Endothelial cell (in vitro differentiated cells): ENCODE measurements at regions not wholly inside any gene's neighbourhood (a gene's known extent, or its start where the extent isn't known, plus 50 kb on each side); places are given as distances from the start of the nearest gene placed in this dataset.

Experiments used
- DNase-seq: peaks from one replicate; pipeline ENCODE4 v3.0.0; 2021; ENCODE audit warnings: low spot score
- H3K27ac Mint-ChIP-seq: one replicate; pipeline ENCODE4 v1.8.0; 2021; ENCODE audit warnings: mixed read lengths, inconsistent platforms; ENCODE audit not compliant: unreplicated experiment
- H3K27me3 Mint-ChIP-seq: one replicate; pipeline ENCODE4 v1.8.0; 2021; ENCODE audit warnings: mild to moderate bottlenecking, moderate library complexity, mixed read lengths, inconsistent platforms; ENCODE audit not compliant: unreplicated experiment
- H3K36me3 Mint-ChIP-seq: one replicate; pipeline ENCODE4 v1.8.0; 2021; ENCODE audit warnings: mild to moderate bottlenecking, low read depth, mixed read lengths, inconsistent platforms; ENCODE audit not compliant: unreplicated experiment
- H3K4me1 Mint-ChIP-seq: one replicate; pipeline ENCODE4 v1.8.0; 2021; ENCODE audit warnings: mild to moderate bottlenecking, mixed read lengths, inconsistent platforms; ENCODE audit not compliant: unreplicated experiment
- H3K4me3 Mint-ChIP-seq: one replicate; pipeline ENCODE4 v1.8.0; 2021; ENCODE audit warnings: mild to moderate bottlenecking, mixed read lengths, inconsistent platforms; ENCODE audit not compliant: unreplicated experiment
- H3K9me3 Mint-ChIP-seq: one replicate; pipeline ENCODE4 v1.8.0; 2021; ENCODE audit warnings: mixed read lengths, inconsistent platforms; ENCODE audit not compliant: unreplicated experiment
- CTCF ChIP-seq: fragments of 200-600 bp; sonication (generic); IDR thresholded peaks from one replicate; pipeline ENCODE4 v1.5.0; 2021; ENCODE audit warnings: antibody characterized with exemption; ENCODE audit not compliant: unreplicated experiment

- Mint-ChIP-seq H3K27ac (no peak overlapping the region), H3K36me3 (peaks cover 5% of the 10 kb centered on the region), H3K27me3 (no peaks in the 10 kb centered on the region), H3K4me1 (no peaks in the 10 kb centered on the region), H3K9me3 (peaks cover 14% of the 10 kb centered on the region), H3K4me3 (no peak overlapping the region)
- no peak for DNase-seq
- TF ChIP-seq CTCF, result no peak
These were observed 117.9 kb upstream of the THBS2 start for GRCh38 chr6:169371344-169372127.

DNA sequence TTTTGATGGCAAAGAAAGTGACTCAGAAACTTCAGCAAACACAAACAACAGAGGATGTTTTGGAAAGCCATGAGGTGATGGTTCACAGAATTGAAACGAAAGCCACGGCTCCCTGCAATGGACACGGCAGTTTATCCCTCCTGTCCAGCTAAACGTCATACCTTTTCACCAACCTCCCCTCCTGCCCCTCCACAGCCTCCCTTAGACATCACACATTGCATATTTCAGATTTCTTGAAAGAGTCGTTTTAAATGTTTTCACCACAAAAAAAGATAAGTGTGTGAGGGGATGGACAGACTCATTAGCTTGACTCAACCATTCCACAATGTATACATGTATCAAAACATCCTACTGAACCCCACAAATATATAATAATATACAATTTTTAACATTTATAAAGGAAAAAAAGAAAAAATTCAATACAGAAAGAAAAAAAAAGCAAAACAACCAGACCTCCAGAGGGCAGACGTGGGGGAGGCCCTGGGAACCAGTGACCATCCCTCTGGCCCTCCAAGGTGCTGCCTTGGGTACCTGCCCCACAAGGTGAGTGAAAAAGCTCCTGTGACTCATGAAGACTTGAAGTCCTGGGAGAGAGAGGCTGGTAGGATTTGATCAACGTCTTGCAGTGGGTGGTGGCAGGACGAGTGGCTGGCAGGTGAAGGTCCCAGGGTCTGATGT, 117.2 kb upstream of the THBS2 start:
- Mint-ChIP-seq H3K27ac (no peak overlapping the region), H3K4me1 (no peaks in the 10 kb centered on the region), H3K4me3 (no peak overlapping the region)

DNA sequence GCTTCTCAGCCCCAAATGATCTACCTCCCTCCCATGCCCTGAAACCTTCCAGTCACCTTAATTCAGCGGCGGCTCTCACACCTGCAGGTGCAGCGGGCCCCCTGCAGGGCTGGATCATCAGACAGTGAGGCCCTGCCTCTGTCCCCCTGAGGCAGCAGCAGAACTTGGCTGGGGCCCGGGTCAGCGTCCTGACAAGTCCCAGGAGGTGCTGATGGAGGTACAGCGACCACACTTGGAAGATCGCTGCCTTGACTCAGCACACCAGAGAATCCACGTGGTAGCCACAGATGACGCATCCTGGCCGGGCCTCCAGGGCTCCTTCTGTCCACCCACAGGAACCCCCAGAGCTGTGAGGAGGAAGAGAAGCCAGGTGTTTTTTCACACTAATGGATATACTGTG, 116.4 kb upstream of the THBS2 start:
- no peak for DNase-seq
- Mint-ChIP-seq H3K4me3 (no peak overlapping the region), H3K27ac (no peak overlapping the region), H3K4me1 (no peaks in the 10 kb centered on the region), H3K36me3 (peaks cover 8% of the 10 kb centered on the region), H3K27me3 (no peaks in the 10 kb centered on the region), H3K9me3 (peaks cover 8% of the 10 kb centered on the region)
- no peak for TF ChIP-seq CTCF

More for the DNA sequence above, 117.2 kb upstream of the THBS2 start:
- DNase-seq, result no peak
- Mint-ChIP-seq H3K27me3 (no peaks in the 10 kb centered on the region), H3K36me3 (peaks cover 8% of the 10 kb centered on the region), H3K9me3 (peaks cover 10% of the 10 kb centered on the region)
- no peak for TF ChIP-seq CTCF

DNA sequence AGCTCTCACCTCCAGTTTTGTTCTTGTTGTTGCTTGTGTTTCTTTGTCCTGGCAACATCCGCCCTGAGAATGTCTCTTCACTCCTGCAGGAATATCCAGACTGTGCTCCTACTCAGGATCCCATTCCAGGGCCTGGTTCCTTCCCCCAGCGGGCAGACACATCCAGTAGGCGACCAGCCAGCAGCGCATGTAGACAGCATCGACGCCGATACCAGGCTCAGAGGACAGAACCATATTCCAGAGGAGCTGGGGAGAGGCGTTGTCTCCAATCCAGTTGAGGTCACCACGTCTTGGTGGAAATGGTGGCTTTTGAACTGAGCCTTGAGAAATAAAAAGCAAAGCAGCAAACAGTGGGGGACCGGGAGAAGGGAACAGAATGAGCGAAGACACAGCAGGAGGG, 114.6 kb upstream of the THBS2 start:
- no peaks in the 10 kb centered on the region for H3K27me3 Mint-ChIP-seq
- TF ChIP-seq CTCF, result no peak
- H3K9me3 Mint-ChIP-seq, result peaks cover 5% of the 10 kb centered on the region
- no peak for DNase-seq
- H3K36me3 Mint-ChIP-seq, result peaks cover 8% of the 10 kb centered on the region
- H3K4me1 Mint-ChIP-seq, result no peaks in the 10 kb centered on the region
- no peak overlapping the region for H3K27ac Mint-ChIP-seq
- H3K4me3 Mint-ChIP-seq, result no peak overlapping the region

DNA sequence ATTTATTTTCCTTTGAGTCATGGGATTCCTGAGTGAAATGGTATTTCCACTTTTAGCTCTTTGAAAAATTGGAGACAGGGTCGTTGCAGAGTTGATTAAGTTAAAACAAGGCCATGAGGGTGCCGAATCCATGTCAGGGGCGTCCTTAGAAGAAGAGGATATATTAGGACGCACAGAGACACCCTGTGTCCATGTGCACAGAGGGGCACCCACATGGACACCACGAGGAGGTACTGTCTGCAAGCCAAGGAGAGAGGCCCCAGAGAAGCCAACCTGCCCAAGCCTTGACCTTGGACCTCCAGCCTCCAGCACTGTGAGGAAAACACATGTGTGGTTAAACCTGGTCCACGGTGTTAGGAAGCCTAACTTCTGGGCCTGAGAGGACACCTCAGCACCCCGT, 113.9 kb upstream of the THBS2 start:
- H3K9me3 Mint-ChIP-seq, result peaks cover 5% of the 10 kb centered on the region
- H3K4me1 Mint-ChIP-seq, result no peaks in the 10 kb centered on the region
- no peaks in the 10 kb centered on the region for H3K27me3 Mint-ChIP-seq
- no peak for TF ChIP-seq CTCF
- H3K36me3 Mint-ChIP-seq, result peaks cover 8% of the 10 kb centered on the region
- H3K4me3 Mint-ChIP-seq, result no peak overlapping the region
- no peak for DNase-seq
- H3K27ac Mint-ChIP-seq, result no peak overlapping the region
